ENCODE measurements at regions not wholly inside any gene's neighbourhood (a gene's known extent, or its start where the extent isn't known, plus 50 kb on each side); places are given as distances from the start of the nearest gene placed in this dataset.

- DNase-seq (ENCODE audit: low spot score) = no peak
- in situ Hi-C loops (cut with MboI; ENCODE audit: low pct_unique_long_range_greater_than_20kb, low sequenced_read_pairs, unreplicated experiment) = no loop called here
- no peak for TF ChIP-seq CTCF (IDR thresholded peaks at IDR 0.05; ENCODE audit: extremely low read depth, insufficient read depth, missing control alignments)
These were observed 127.4 kb upstream of the LY86 start for GRCh38 chr6:6461138-6461537.

- DNase-seq (ENCODE audit: low spot score) = no peak
- in situ Hi-C loops (cut with MboI; ENCODE audit: low pct_unique_long_range_greater_than_20kb, low sequenced_read_pairs, unreplicated experiment) = no loop called here
- no peak for TF ChIP-seq CTCF (IDR thresholded peaks at IDR 0.05; ENCODE audit: extremely low read depth, insufficient read depth, missing control alignments)
These were observed 121.4 kb upstream of the LY86 start for GRCh38 chr6:6466967-6467761.

- no peak for DNase-seq (ENCODE audit: low spot score)
- in situ Hi-C loops (cut with MboI; ENCODE audit: low pct_unique_long_range_greater_than_20kb, low sequenced_read_pairs, unreplicated experiment) = no loop called here
- TF ChIP-seq CTCF (IDR thresholded peaks at IDR 0.05; ENCODE audit: extremely low read depth, insufficient read depth, missing control alignments) = no peak
These were observed 119.4 kb upstream of the LY86 start for GRCh38 chr6:6469074-6469473.

GRCh38 chr6:6470123-6470522 lies 118.4 kb upstream of the LY86 start:
- DNase-seq (ENCODE audit: low spot score) = no peak
- in situ Hi-C loops (cut with MboI; ENCODE audit: low pct_unique_long_range_greater_than_20kb, low sequenced_read_pairs, unreplicated experiment) = no loop called here
- TF ChIP-seq CTCF (IDR thresholded peaks at IDR 0.05; ENCODE audit: extremely low read depth, insufficient read depth, missing control alignments) = no peak

- in situ Hi-C loops (cut with MboI; ENCODE audit: low pct_unique_long_range_greater_than_20kb, low sequenced_read_pairs, unreplicated experiment) = no loop called here
- no peak for TF ChIP-seq CTCF (IDR thresholded peaks at IDR 0.05; ENCODE audit: extremely low read depth, insufficient read depth, missing control alignments)
- DNase-seq (ENCODE audit: low spot score) = no peak
These were observed 117.2 kb upstream of the LY86 start for GRCh38 chr6:6471276-6471675.

- in situ Hi-C loops (cut with MboI; ENCODE audit: low pct_unique_long_range_greater_than_20kb, low sequenced_read_pairs, unreplicated experiment) = no loop called here
- no peak for TF ChIP-seq CTCF (IDR thresholded peaks at IDR 0.05; ENCODE audit: extremely low read depth, insufficient read depth, missing control alignments)
- no peak for DNase-seq (ENCODE audit: low spot score)
These were observed 114.2 kb upstream of the LY86 start for GRCh38 chr6:6474170-6474920.
